RKO (cell line): ENCODE measurements at regions not wholly inside any gene's neighbourhood (a gene's known extent, or its start where the extent isn't known, plus 50 kb on each side); places are given as distances from the start of the nearest gene placed in this dataset.

Source experiments
- DNase-seq: peaks from one replicate; pipeline ENCODE4 v3.0.0-alpha.2; 2016; ENCODE audit warnings: low spot score

GRCh38 chr20:58091810-58092209 lies 136.6 kb downstream of the ANKRD60 start:
- DNase-seq, result no peak

- no peak for DNase-seq
Measured at GRCh38 chr20:58090161-58090560, 138.3 kb downstream of the ANKRD60 start.

- no peak for DNase-seq
Measured at GRCh38 chr20:58088625-58089024, 139.8 kb downstream of the ANKRD60 start.

- no peak for DNase-seq
Measured at GRCh38 chr20:58088105-58088504, 140.3 kb downstream of the ANKRD60 start.

GRCh38 chr20:58087562-58087858 lies 140.9 kb downstream of the ANKRD60 start:
- no peak for DNase-seq

GRCh38 chr20:58086763-58087561 lies 141.5 kb downstream of the ANKRD60 start:
- DNase-seq, result peak; percentile 40

GRCh38 chr20:58084966-58085365 lies 143.5 kb downstream of the ANKRD60 start:
- DNase-seq, result no peak

GRCh38 chr20:58084566-58084965 lies 143.9 kb downstream of the ANKRD60 start:
- DNase-seq, result no peak

- peak; percentile 18 for DNase-seq
Measured at GRCh38 chr20:58081846-58082245, 146.6 kb downstream of the ANKRD60 start.

- no peak for DNase-seq
Measured at GRCh38 chr20:58078741-58079522, 149.5 kb downstream of the ANKRD60 start.

- no peak for DNase-seq
Measured at GRCh38 chr20:58077282-58077681, 151.2 kb downstream of the ANKRD60 start.

GRCh38 chr20:58076405-58076804 lies 152.0 kb downstream of the ANKRD60 start:
- no peak for DNase-seq

- no peak for DNase-seq
Measured at GRCh38 chr20:58075586-58076345, 152.7 kb downstream of the ANKRD60 start.

GRCh38 chr20:58073945-58074856 lies 154.3 kb downstream of the ANKRD60 start:
- DNase-seq, result no peak

- no peak for DNase-seq
Measured at GRCh38 chr20:58072695-58073671, 155.5 kb downstream of the ANKRD60 start.

- no peak for DNase-seq
Measured at GRCh38 chr20:58071991-58072390, 156.5 kb downstream of the ANKRD60 start.

GRCh38 chr20:58071298-58071697 lies 157.2 kb downstream of the ANKRD60 start:
- DNase-seq, result no peak

GRCh38 chr20:58070664-58071196 lies 157.7 kb downstream of the ANKRD60 start:
- no peak for DNase-seq

- DNase-seq, result no peak
Measured at GRCh38 chr20:58069796-58070663, 158.4 kb downstream of the ANKRD60 start.
